HG03442 (cell line): ENCODE measurements at regions not wholly inside any gene's neighbourhood (a gene's known extent, or its start where the extent isn't known, plus 50 kb on each side); places are given as distances from the start of the nearest gene placed in this dataset.
"Not testable (repeated sequence)": the region's sequence is repeated elsewhere in the genome, so short reads cannot be mapped to it uniquely, and the experiment has no call there.

Source experiments
- ATAC-seq: cut with Tn5 transposase; IDR thresholded peaks from one replicate; pipeline ENCODE4 v1.9.1; 2021; ENCODE audit warnings: mild to moderate bottlenecking, moderate library complexity; ENCODE audit not compliant: unreplicated experiment

DNA sequence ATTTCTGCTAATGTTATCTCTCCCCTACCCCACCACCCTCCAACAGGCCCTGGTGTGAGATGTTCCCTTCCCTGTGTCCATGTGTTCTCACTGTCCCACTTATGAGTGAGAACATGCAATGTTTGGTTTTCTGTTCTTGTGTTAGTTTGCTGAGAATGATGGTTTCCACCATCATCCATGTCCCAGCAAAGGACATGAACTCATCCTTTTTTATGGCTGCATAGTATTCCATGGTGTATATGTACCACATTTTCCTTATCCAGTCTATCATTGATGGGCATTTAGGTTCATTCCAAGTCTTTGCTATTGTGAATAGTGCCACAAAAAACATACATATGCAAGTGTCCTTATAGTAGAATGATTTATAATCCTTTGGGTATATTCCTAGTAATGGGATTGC is 104.5 kb downstream of the ZNF33B start:
- ATAC-seq, result not testable (repeated sequence)

DNA sequence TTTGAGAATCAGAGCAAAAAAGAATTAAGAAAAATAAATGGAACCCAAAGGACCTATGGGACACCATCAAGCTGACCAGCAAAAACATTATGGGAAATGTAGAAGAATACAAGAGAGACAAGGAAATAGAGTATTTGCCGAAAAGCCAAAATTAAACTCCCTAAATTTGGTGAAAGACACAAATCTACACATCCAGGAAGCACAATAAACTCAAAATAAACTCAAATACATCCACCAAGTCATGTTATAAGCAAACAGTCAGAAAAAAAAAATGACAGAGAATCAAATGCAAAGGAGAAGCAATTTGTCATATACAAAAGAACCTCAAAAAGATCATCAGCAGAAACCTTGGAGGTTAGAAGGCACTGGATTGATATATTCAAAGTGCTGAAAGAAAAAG is 105.4 kb downstream of the ZNF33B start:
- no peak for ATAC-seq

DNA sequence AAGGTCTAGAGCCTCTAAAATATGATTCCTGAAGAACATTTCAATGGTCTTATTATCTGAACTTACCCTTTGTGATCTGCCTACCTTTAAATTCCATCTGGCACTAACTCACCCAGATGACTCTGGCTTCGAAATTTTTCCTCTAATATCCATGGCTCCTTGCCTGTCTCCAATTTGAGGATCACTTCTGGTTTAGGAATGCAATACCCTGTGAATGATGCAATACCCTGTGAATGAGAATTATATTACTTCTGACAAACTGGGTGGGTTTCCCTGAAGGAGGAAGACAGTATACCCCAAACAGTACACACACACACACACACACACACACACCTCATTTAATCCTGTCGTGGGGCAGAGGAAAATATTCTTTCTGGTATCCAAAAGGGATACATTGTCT is 115.3 kb downstream of the ZNF33B start:
- no peak for ATAC-seq

DNA sequence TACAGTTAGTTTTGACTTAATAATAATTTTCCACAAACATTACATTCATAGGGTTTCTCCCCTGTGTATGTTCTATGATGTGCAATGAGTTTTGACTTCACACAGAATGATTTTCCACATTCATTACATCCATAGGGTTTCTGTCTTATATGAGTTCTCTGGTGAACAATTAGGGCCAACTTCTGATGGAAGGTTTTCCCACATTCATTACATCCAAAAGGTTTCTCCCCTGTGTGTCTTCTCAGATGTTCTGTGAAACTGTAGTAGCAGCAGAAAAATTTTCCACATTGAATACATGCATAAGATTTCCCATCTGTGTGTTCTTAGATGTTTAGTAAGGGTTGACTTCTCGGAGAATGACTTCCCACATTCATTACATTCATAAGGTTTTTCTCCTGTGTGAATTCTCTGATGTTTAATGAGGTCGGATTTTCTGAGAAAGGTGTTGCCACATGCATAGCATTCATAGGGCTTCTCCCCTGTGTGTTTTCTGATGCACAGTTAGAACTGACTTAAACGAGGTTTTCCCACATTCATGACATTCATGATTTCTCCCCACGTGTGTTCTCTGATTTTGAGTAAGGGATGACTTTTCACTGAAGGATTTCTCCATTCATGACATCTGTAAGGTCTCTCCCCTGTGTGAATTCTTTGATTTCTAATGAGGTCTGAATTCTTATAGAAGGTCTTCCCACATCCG is 118.5 kb downstream of the ZNF33B start:
- no peak for ATAC-seq

DNA sequence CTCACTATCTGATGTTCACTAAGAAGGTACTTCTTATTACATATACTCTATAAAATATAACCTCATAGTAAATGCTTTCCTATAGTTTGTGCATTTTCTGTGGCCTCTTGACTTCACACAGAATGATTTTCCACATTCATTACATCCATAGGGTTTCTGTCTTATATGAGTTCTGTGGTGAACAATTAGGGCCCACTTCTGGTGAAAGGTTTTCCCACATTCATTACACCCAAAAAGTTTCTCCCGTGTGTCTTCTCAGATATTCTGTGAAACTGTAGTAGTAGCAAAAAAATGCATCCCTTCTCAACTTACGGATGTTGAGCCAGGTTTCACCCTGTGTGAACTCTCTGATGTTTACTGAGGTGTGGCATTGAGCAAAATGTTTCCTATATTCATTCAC is 119.3 kb downstream of the ZNF33B start:
- no peak for ATAC-seq

DNA sequence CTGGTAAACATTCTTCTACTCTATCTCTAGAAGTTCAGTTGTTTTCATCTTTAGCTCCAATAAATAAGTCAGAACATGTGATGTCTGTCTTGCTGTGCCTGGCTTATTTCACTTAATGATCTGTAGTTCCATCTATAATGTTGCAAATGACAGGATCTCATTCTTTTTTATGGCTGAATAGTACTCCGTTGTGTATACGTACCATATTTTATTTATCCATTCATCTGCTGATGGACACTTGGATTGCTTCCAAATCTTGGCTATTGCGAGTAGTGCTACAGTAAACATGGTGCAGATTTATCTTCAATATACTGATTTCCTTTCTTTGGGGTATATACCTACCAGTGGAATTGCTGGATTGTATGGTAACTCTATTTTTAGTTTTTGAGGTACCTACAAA is 124.4 kb downstream of the ZNF33B start:
- no peak for ATAC-seq

DNA sequence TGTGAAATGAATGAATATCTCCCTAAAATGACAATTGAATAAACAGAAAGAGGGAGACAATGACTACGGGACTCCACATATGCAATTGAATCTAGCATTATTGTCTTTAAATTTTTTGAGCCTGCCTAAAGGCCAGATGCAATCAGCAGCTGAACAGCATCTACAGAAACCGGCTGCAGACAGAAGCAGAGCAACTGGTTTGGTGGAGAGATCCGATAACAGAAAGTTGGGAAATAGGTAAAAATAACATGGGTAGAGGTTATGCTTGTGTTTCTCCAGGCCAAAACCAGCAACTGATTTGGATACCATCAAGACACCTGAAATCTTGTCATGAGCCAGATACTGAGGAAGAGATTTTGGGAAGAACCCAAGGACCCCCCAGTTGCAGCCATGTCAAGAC is 146.6 kb downstream of the ZNF33B start:
- ATAC-seq, result no peak

DNA sequence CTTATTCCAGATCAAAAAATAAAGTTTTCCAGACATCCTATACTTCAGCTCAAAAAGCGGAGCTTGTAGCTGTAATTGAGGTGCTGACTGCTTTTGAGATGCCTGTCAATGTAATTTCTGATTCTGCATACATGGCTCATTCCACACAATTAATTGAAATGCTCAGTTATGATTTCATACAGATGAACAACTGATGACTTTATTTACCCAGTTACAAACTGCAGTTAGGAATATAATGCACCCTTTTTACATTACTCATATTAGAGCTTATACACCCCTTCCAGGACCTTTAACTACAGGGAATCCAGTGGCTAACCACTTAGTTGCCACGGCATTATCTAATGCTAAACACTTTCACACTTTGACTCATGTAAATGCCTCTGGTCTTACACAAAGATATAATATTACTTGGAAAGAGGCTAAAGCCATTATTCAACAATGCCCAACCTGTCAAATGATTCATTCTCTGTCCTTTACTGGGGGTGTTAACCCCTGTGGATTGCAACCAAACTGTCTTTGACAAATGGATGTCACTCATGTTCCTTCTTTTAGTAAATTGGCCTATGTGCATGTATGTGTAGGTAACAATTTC is 147.3 kb downstream of the ZNF33B start:
- no peak for ATAC-seq

DNA sequence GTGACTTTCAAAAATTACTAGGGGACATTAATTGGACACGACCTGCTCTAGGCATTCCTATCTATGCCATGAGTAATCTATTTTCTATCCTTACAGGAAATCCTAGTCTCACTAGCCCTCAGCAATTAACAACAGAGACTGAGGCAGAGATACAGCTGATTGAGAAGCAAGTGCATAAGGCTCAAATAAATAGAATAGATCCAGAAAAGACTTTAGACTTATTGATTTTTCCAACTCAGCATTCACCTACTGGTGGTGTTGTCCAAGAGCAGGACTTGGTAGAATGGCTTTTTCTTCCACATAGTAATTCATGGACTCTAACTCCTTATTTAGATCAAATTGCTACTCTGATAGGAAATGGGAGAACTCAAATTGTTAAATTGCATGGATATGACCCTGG is 148.0 kb downstream of the ZNF33B start:
- no peak for ATAC-seq

DNA sequence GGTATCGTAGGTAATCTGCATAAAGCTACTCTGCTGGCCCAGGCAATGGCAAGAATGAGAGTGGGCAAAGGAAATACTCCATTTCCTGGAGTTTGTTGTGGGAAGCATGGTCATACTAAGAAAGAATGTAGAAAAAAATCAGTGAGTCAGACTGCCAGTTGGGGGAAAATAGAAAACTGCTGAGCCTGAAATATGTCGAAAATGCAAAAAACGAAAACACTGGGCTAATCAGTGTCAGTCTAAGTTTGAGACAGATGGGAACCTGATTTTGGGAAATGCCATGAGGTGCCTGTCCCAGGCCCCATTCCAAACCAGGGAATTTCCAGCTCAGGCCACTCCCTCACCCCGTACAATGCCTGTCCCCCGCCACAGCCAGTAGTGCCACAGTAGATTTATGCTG is 150.0 kb downstream of the ZNF33B start:
- no peak for ATAC-seq

DNA sequence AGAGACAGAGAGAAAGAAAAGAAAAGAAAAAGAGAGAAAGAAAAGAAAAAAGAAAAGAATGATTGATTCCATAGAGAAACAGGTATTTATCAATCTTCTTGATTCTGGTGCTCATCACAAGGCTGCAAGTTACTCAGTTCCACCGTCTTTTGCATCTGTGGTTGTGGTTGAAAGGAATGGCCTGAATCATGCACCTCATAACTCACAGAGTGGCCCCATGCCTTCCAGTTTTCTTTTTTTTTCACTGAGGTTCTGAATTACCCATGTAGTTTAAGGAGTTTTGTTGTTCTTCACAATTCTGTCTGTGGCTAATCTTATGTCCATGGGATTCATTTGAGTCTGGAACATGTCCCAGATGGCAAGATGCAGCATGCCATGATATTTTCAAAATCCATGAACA is 156.0 kb downstream of the ZNF33B start:
- ATAC-seq, result no peak

DNA sequence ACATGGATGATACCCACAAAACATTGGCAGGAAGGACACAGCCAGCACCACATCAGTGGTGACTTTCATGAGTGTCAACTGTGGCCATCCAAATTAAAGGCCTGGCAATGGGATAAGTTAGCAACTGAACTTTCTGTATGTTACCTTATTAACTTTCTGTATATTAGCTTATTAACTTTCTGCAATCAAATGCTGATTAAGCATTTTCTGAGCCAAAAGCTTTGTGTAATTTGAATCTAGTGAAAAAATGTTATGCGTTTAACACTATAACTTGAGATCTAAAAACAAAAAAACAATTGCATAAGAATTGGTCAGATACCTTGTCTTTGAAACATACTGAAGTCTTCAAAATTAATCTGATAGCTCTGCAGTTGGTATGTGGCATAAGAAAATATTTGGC is 159.3 kb downstream of the ZNF33B start:
- no peak for ATAC-seq

DNA sequence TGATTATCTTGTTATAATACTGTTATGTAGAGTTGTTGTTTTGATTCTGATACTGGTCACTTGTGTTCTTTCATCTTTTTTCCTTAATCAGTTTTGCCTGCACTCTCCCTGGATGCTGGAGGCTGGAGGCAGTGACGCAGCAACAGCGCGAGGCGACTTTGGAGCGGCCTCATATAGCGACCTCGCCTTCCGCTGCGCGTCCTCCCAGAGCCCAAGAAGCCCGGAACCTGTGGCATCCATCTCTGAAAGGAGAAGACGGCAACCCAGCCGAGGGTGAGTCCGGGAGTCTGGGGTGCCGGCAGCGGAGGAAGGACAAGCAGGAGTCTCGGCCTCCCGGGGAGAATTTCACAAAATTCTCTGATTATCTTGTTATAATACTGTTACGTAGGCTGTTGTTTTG is 161.2 kb downstream of the ZNF33B start:
- ATAC-seq, result no peak

DNA sequence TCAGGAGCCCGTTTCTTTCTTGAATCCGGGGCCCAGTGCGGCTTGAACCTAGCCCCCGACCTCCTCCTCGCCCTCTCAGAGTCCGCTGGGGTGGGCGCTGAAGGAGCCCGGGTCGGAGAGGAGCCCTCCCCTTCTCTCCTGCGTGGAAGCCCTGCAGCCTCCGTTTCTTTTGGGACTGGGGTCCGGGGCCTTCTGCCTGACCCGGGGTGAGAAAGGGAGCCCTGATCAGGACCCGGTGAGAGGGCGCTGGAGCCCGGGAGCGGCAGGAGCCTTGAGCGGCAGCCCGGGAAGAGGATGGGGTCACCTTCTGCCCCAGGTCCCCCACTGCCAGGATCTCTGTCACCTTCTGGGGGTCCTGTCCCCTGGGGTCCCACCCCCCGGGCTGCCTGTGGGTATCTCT is 162.3 kb downstream of the ZNF33B start:
- ATAC-seq, result no peak

DNA sequence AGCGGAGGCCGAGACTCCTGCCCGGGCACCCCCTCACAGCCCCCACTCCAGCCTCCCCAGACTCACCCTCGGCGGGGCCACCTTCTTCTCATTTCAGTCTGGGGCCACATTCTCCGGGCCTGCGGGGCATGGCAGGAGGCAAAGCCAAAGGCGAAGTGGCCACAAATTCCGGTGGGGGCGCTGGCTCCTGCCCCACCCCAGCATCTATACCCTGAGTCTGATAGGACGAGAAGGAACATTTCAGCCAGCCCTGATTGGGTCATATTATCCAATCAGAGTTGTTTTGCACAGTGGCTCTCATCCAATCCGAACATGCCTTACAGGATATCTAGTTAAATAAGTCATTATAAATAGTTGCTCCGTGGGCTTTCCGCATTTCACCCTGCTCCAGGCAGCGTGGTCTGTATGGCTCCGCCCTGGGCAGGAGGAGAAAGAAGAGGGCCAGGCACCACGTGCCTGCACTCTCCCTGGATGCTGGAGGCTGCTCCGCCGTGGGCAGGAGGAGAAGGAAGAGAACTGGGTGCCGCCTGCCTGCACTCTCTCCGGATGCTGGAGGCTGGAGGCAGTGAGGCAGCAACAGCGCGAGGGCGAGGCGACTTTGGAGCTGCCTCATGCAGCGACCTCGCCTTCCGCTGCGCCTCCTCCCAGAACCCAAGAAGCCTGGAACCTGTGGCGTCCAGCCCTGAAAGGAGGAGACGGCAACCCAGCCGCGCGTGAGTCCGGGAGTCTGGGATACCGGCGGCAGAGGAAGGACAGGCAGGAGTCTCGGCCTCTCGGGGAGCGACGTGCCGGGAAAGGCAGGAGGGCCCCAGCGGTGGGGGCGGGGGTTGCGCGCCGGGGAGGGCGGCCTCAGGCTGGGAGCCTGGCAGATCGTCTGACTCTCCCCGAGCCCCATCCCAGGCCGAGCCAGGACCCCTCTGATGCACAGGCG is 162.9 kb downstream of the ZNF33B start:
- ATAC-seq, result no peak

DNA sequence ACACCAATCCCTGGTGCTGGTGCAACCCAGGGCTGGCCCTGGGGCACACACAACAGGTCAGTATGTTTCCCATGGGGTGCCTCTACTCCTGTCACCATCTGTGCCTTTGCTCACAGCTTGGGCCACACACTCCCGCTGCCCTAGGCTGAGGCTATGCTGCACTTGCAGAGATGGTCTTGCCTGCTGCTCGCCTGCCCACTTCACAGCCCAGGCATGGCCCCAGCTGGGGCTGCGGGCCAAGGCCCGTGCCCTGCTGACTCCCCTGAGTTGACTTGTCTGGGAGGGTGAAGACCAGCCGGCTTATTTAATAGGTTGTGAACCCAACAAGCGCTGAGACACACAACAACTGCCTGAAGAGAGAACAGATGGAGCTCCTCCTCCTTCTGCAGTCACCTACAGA is 184.1 kb downstream of the ZNF33B start:
- ATAC-seq, result no peak

DNA sequence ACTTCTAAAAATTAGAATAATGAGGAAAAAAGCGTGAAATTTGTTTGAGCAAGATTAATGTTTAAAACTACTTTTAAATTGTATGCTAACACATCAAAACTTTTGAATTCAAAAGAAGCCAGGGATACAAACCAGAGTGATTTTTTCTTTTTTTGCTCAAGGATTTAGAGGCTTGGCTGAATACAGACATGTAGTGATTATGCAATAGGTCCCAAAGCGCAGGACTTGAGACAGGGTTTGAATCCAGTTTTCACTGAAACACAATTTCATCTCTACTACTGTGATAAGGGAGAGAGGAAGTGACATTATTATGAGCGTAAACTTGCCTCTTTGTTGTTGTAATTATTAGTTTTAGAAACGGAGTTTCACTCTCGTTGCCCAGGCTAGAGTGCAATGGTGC is 207.3 kb downstream of the ZNF33B start:
- ATAC-seq, result no peak

DNA sequence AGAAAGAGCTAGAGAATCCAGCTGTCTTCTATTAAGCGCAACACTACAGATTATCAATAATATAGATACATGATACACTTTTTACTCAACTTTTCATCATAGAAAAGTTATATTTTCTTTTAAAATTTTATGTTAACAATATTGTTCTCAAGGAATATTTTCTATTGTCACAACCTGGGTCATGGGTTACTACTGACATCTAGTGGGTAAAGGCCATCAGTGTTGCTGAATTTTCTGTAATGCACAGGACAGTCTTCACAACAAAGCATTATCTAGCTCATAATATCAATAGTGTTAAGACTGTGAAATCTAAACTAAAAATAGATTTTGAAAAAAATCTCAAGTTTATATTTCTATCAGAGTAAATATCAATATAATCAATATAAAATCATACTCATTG is 209.8 kb downstream of the ZNF33B start:
- no peak for ATAC-seq

DNA sequence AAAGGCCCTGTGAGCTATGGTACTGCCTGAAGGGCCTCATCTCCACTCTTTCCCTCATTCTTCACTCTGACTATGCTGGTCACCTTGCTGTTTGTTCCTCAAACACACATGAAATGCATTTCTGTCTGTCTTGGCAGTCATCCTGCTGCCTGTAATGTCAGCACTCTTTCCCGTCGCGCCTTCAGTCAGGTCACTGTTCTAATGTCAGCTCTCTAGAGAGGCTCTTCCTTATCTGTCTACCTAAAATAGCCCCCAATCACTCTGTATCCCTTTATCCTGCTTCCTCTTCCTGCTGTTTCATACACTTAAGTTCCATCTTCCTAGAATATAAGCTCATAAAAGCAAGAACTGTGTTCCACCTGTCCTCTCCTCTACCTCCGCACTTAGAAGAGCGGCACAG is 215.5 kb downstream of the ZNF33B start:
- no peak for ATAC-seq

DNA sequence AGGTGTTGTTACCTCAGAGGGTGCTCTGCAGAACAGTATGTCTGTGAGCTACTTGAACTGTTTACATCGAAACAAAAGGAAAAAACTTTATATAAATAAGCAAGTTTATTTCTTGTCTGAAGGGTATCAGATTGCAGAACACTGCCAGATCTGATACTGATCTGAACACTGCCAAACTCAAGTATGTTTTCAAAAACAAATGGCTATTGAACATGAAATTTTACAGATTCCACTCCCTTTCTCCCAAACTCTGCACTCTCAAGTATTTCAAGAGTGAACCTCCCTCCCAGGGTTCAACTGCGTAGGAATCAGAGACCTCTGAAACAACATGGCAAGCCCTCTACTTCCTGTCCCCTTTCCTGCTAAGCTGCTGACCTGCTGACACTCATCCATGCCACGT is 216.6 kb downstream of the ZNF33B start:
- ATAC-seq, result no peak

DNA sequence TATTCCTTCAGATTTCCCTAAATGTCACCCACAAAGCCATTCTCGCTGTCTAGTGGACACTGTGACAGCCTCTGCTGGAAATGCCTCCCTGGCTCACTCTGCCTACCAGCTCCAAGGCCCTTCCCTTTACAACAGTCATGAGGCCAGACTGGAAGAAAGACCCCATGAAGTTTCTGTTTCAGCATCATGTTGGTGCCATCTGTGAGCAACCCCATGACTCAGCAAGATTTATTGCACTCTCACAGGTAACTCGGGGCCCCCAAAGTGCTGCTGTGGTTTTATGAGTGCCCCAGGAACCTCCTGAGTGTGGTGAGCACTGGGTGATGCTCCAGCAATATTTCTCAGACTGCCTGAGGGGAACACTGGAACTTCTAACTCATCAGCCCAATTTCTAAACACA is 218.6 kb downstream of the ZNF33B start:
- no peak for ATAC-seq

DNA sequence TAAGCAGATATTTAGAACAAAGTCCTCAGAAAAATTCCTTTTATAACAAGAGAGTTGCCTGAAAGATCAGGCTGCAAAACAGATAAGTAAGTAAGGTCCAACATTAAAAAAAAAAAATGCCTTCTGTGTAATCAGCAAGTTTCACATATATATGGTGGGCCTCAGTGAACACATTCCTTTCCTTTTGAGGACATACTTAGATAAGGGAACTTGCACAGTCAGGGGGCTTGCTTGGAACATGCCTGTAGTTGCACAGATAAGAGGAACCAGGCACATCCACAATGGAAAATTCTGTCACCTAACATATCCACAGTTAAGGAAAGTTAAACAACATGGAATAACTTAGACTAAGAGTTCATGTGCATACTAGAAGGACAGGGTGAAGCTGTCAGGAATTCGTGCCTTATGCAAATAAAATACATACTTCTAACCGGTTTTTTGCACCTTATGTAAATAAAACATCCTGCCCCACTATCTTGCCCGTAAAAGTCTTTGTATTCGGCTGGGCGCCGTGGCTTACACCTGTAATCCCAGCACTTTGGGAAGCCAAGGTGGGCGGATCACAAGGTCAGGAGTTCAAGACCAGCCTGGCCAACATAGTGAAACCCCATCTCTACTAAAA is 257.3 kb downstream of the ZNF33B start:
- no peak for ATAC-seq
